ENCODE measurements at regions not wholly inside any gene's neighbourhood (a gene's known extent, or its start where the extent isn't known, plus 50 kb on each side); places are given as distances from the start of the nearest gene placed in this dataset.

GRCh38 chr1:191669629-191670028 is 488.6 kb upstream of the RGS18 start:
- ChIA-PET POLR2A (no interaction called here), CTCF (no interaction called here)
- ATAC-seq (no peak), DNase-seq (ENCODE audit: low read depth, low spot score) (no peak)
- no peak overlapping the region for H3K27ac ChIP-seq (ENCODE audit: low read length)
- TF ChIP-seq REST (IDR thresholded peaks at IDR 0.05; ENCODE audit: insufficient read depth in 1 of 2, low read depth in 2 of 2, low read length in 1 of 2), result no peak
- TF ChIP-seq POLR2AphosphoS5 (IDR thresholded peaks at IDR 0.05; ENCODE audit: low read depth, low read length), result no peak
- no peak for TF ChIP-seq TCF7L2 (IDR thresholded peaks at IDR 0.05; ENCODE audit: low read depth, low read length)
- TF ChIP-seq CTCF (IDR thresholded peaks at IDR 0.05), result no peak
- no peak for TF ChIP-seq SIN3A (IDR thresholded peaks at IDR 0.05; ENCODE audit: borderline replicate concordance, insufficient read depth, low read depth, low read length)
- H3K27me3 ChIP-seq (ENCODE audit: control insufficient read depth, insufficient read depth, low read length), result no peaks in the 10 kb centered on the region
- no peaks in the 10 kb centered on the region for H3K4me1 ChIP-seq (ENCODE audit: control insufficient read depth, insufficient read depth, low read length)
- intact Hi-C loops (cut with micrococcal nuclease; ENCODE audit: unreplicated experiment) (loop anchor here (5.0 kb wide), 1 partner anchor 187 kb away; no protein-coding TSS in a partner anchor), in situ Hi-C loops (cut with HindIII; ENCODE audit: low pct_unique_long_range_greater_than_20kb, low sequenced_read_pairs) (no loop called here)
- H3K36me3 ChIP-seq (ENCODE audit: control insufficient read depth, insufficient read depth, low read length), result no peaks in the 10 kb centered on the region
- no TSS peak for BruUV-seq (replicated peaks)
- H3K4me3 ChIP-seq (ENCODE audit: low read depth in 2 of 2, low read length in 2 of 2), result no peak overlapping the region
- no peaks in the 10 kb centered on the region for H3K9me3 ChIP-seq (ENCODE audit: control insufficient read depth, insufficient read depth, low read depth, low read length)

GRCh38 chr1:191671236-191671635 is 487.0 kb upstream of the RGS18 start:
- ChIA-PET POLR2A (no interaction called here), CTCF (no interaction called here)
- no peak for TF ChIP-seq SIN3A (IDR thresholded peaks at IDR 0.05; ENCODE audit: borderline replicate concordance, insufficient read depth, low read depth, low read length)
- no peaks in the 10 kb centered on the region for H3K36me3 ChIP-seq (ENCODE audit: control insufficient read depth, insufficient read depth, low read length)
- H3K27me3 ChIP-seq (ENCODE audit: control insufficient read depth, insufficient read depth, low read length), result no peaks in the 10 kb centered on the region
- in situ Hi-C loops (cut with HindIII; ENCODE audit: low pct_unique_long_range_greater_than_20kb, low sequenced_read_pairs) (no loop called here), intact Hi-C loops (cut with micrococcal nuclease; ENCODE audit: unreplicated experiment) (no loop called here)
- ATAC-seq (no peak), DNase-seq (ENCODE audit: low read depth, low spot score) (no peak)
- H3K4me3 ChIP-seq (ENCODE audit: low read depth in 2 of 2, low read length in 2 of 2), result no peak overlapping the region
- no peaks in the 10 kb centered on the region for H3K9me3 ChIP-seq (ENCODE audit: control insufficient read depth, insufficient read depth, low read depth, low read length)
- H3K4me1 ChIP-seq (ENCODE audit: control insufficient read depth, insufficient read depth, low read length), result no peaks in the 10 kb centered on the region
- no peak overlapping the region for H3K27ac ChIP-seq (ENCODE audit: low read length)
- BruUV-seq (replicated peaks), result no TSS peak

- BruUV-seq (replicated peaks), result no TSS peak
- ChIA-PET POLR2A (no interaction called here), CTCF (no interaction called here)
- Histone ChIP-seq H3K27me3 (ENCODE audit: control insufficient read depth, insufficient read depth, low read length) (no peaks in the 10 kb centered on the region), H3K4me1 (ENCODE audit: control insufficient read depth, insufficient read depth, low read length) (no peaks in the 10 kb centered on the region), H3K36me3 (ENCODE audit: control insufficient read depth, insufficient read depth, low read length) (no peaks in the 10 kb centered on the region), H3K9me3 (ENCODE audit: control insufficient read depth, insufficient read depth, low read depth, low read length) (no peaks in the 10 kb centered on the region), H3K4me3 (ENCODE audit: low read depth in 2 of 2, low read length in 2 of 2) (no peak overlapping the region), H3K27ac (ENCODE audit: low read length) (no peak overlapping the region)
- ATAC-seq, result no peak
- DNase-seq (ENCODE audit: low read depth, low spot score), result no peak
- intact Hi-C loops (cut with micrococcal nuclease; ENCODE audit: unreplicated experiment), result no loop called here
- in situ Hi-C loops (cut with HindIII; ENCODE audit: low pct_unique_long_range_greater_than_20kb, low sequenced_read_pairs), result no loop called here
- no peak for TF ChIP-seq REST (IDR thresholded peaks at IDR 0.05; ENCODE audit: insufficient read depth in 1 of 2, low read depth in 2 of 2, low read length in 1 of 2)
- TF ChIP-seq SIN3A (IDR thresholded peaks at IDR 0.05; ENCODE audit: borderline replicate concordance, insufficient read depth, low read depth, low read length), result no peak
- TF ChIP-seq CTCF (IDR thresholded peaks at IDR 0.05), result no peak
- no peak for TF ChIP-seq POLR2AphosphoS5 (IDR thresholded peaks at IDR 0.05; ENCODE audit: low read depth, low read length)
- TF ChIP-seq TCF7L2 (IDR thresholded peaks at IDR 0.05; ENCODE audit: low read depth, low read length), result no peak
Measured at GRCh38 chr1:191674626-191675179, 483.6 kb upstream of the RGS18 start.
